MV-4-11 (cell line): ENCODE measurements at regions not wholly inside any gene's neighbourhood (a gene's known extent, or its start where the extent isn't known, plus 50 kb on each side); places are given as distances from the start of the nearest gene placed in this dataset.
"Not testable (repeated sequence)": the region's sequence is repeated elsewhere in the genome, so short reads cannot be mapped to it uniquely, and the experiment has no call there.

ENCODE experiments used
- DNase-seq: peaks from one replicate; lab custom pipeline; 2025; lab: John Stamatoyannopoulos, UW

- DNase-seq = no peak
These were observed 151.6 kb downstream of the SLITRK1 start for GRCh38 chr13:83730674-83731073.

GRCh38 chr13:83722443-83722842, 159.8 kb downstream of the SLITRK1 start:
- no peak for DNase-seq

- no peak for DNase-seq
These were observed 166.2 kb downstream of the SLITRK1 start for GRCh38 chr13:83716121-83716520.

DNA sequence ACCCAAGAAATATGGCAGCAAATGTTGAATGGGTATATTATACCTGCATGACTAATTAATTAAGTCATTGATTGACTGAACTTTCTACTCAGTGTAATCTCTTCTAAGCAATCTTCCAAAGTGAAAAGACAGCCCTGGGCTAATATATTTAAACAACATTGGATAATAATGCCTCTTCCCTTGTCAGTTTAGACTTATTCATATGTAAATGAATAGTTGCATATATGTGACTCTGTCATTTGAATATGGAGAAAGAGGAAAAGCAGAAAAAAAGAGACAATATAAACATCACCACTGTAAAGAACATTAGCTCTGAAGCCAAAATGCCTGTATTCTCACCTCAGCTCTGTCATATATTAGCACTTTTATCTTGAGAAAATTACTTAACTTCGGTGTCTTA, 168.0 kb downstream of the SLITRK1 start:
- DNase-seq = no peak

DNA sequence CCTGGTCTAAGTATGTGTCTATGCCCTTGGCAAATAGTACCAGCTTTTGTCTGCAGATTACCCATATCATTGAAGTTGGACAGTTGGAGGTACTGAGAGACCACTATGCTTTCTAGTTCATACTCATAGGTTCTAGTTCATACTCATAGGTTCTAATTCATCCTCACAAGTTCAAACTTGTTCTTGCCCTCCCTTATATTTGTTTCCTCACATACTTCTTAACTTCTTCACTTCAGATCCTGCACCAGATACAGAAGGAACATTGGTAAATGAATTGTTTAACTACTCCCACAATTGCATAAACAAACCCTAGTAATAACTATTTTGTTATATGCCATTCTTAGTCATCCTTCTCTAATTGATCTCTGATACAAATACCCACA, 172.2 kb downstream of the SLITRK1 start:
- DNase-seq = no peak

GRCh38 chr13:83709426-83710132, 172.7 kb downstream of the SLITRK1 start:
- no peak for DNase-seq

GRCh38 chr13:83702021-83702420, 180.3 kb downstream of the SLITRK1 start:
- DNase-seq = no peak

- no peak for DNase-seq
These were observed 189.5 kb downstream of the SLITRK1 start for GRCh38 chr13:83692800-83693199.

GRCh38 chr13:83691966-83692365, 190.3 kb downstream of the SLITRK1 start:
- no peak for DNase-seq

DNA sequence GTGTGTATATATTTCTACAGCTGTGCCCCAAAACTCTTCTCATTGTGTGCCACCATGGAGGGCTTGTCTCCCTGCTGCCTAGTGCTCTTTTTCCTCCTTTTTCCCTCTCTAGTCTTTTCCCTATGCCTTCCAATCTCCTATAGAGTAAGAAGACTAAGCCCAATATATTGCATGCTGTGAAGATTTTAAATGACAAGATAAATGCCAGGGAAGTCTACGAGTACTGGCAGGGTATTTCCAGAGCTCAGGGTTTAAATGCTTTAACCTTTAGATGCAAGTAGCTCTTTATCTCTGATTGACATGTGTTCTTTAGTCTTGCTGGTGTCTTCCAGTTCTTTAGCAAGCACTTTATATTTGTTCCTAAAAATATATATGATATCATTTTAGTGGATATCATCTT, 200.7 kb downstream of the SLITRK1 start:
- no peak for DNase-seq

DNA sequence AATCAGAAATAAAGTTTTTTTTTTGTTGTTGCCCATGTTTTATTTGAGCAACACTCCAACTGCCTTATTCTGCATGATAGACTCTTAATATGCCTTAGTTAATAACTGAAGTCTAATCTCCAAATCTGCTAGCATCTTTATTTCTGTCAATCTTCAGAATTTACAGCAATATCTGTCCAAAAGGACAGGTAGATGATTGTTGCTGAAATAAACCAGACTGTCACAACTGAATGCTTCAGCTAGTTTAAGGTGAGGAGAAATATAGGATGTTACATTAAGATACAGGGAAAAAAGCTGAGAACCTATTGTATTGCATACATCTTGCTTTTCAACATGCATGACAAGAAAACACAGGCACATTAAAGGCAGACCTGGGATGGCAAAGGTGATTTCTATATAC, 204.3 kb downstream of the SLITRK1 start:
- no peak for DNase-seq

- no peak for DNase-seq
These were observed 209.7 kb downstream of the SLITRK1 start for GRCh38 chr13:83672612-83673011.

GRCh38 chr13:83667606-83668005, 214.7 kb downstream of the SLITRK1 start:
- no peak for DNase-seq

- DNase-seq = no peak
These were observed 216.1 kb downstream of the SLITRK1 start for GRCh38 chr13:83666141-83666540.

- no peak for DNase-seq
These were observed 225.0 kb downstream of the SLITRK1 start for GRCh38 chr13:83657281-83657680.

DNA sequence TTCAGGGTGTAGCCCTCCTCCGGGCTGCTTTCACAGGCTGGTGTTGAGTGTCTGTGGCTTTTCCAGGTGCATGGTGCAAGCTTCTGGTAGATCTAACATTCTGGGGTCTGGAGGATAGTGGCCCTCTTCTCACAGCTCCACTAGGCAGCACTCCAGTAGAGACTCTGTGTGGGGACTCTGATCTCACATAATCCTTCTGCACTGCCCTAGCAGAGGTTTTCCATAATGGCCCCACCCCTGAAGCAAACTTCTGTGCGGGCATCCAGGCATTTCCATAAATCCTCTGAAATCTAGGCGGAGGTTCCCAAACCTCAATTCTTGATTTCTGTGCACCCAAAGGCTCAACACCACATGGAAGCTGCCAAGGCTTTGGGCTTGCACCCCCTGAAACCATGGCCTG, 239.7 kb downstream of the SLITRK1 start:
- DNase-seq = not testable (repeated sequence)

DNA sequence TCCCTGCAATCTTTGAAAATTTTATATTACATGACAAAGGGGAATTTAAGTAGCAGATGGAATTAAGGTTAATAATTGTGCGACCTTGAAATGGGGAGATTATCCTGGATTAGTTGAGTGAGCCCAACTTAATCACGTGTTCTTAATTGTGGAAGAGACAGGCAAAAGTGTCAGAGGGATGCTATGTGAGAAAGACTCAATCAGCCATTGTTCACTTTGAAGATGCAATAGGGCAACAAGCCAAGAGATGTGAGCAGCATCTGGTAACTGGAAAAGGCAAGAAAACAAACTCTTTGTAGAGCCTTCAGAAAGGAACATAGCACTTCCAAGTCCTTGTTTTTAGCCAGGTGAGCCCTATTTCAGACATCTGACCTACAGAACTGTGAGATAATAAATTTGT, 247.7 kb downstream of the SLITRK1 start:
- DNase-seq = no peak

GRCh38 chr13:83633746-83634145, 248.5 kb downstream of the SLITRK1 start:
- no peak for DNase-seq

DNA sequence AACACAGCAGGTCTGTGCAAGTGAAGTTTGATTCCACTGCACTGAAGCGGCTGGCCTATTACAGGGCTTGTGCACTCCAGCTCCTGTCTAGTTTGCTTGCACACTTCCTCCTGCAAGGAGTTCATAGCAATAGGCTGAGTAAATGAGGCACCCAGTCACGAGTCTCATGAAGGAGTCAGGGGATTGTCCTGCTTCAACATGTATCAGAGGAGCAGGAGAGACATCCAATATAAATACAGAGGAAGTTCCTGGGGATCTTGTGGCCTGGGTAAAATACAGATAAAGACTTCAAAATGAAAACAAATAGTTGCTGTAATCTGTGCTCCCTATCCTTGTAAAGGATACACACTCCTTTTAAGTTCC, 259.9 kb downstream of the SLITRK1 start:
- DNase-seq = no peak

DNA sequence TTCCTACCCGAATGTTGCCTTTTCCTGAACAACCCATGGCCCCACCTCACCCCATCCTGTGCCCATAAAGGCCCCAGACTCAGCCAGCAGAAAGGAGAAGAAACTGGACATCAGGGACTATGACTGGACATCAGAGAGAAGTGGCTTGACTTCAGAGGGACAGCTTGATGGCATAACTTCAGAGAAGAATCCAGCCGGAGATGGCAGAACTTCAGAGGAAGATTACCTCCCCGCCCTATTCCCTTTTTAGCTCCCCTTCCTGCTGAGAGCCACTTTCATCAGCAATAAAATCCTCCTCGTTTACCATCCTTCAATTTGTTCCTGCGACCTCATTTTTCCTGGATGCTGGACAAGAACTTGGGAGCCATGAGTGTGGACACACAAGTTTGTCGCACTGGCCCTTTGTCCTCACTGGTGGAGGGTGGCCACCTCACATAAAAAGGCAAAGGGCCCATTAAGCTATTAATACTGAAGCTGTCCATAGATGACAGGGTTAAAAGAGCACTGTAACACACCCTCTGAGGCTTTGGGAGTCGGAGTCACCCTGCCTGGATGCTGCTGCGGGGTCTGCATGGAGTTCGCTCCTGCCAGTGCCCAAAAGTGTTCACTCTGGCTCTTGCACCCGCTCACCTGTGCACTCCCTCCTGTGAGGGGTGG, 260.4 kb downstream of the SLITRK1 start:
- DNase-seq = no peak

DNA sequence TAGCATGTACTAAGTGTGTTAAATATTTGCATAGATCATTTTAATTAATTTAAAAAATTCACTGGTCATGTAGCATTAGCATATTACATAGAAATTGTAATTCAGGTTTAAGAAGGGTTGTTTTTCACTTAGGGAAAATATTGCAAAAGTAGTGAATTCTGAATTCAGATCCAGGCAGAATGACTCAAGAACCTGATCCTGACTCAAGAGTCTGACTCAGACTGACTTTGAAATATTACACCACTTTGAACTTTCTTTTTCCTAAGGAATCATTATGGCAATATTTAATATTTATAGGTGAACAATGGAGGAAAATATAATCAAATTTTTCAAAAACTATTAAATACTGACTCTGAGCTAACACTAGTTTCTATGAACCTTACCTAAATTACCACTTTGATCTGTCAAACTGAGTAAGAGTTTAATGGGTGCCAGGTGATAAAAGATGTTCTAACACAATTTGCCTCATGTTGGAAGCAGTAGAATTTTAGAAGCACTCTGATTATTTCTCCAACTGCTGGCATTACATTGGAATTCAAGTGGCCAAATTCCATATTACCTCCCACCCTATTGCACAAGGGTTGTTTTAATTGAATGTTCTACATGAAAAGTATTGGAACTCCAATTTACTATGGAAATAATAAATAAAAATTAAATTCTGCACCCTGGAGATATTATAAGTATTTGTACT, 261.6 kb downstream of the SLITRK1 start:
- DNase-seq = no peak

GRCh38 chr13:83618966-83619365, 263.3 kb downstream of the SLITRK1 start:
- no peak for DNase-seq

GRCh38 chr13:83613524-83613923, 268.8 kb downstream of the SLITRK1 start:
- no peak for DNase-seq
